Stimulated activated CD4-positive, alpha-beta T cell treated with anti-CD3 and anti-CD28 coated beads, TNF-alpha, amount 100 ng/mL, for 1 hour (primary cell): ENCODE measurements at regions not wholly inside any gene's neighbourhood (a gene's known extent, or its start where the extent isn't known, plus 50 kb on each side); places are given as distances from the start of the nearest gene placed in this dataset.

Source experiments
- DNase-seq, 3 donors: peaks; one replicate each; pipeline ENCODE4 v3.0.0-alpha.2; 2020; ENCODE audit warnings: low read depth in 3 of 3, low spot score in 1 of 3

DNA sequence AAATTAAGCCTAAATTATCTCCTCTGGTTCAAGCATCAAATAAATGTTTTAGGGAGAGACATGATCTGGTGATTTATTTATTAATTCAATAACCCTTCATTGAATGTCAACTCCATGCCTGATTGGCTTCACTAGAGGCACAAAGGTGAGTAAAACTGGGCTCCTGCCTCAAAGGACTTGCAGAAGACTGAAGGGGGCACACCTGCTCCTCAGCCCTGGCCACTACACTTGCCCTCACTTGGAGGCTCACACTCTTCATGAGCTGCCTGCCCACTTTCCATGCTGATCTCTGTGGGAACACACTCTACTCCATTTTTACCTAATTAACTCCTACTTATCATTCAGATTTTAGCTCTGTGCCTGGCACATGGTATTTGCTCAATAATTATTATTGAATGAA lies 84.4 kb upstream of the KCNMB2 start:
- no peak for DNase-seq

DNA sequence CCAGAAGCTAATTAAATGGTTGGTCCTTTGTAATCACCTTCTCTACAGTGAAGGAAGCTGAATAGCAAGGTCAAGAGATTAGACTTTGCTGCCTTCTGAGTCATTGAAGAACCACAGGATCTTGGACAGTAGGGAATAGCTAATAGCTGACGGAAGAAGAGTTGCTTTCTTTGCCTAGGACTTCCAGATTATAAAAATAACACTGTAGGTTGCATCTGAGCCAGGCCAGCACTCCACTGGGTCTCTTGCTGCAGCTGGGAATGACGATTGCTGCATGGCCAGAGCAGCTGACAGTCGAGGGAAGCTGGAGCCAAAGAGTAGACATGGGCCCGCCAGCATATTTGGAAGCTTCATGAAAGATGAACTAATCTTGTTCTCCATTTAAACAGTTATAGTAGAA lies 81.5 kb upstream of the KCNMB2 start:
- DNase-seq = no peak

DNA sequence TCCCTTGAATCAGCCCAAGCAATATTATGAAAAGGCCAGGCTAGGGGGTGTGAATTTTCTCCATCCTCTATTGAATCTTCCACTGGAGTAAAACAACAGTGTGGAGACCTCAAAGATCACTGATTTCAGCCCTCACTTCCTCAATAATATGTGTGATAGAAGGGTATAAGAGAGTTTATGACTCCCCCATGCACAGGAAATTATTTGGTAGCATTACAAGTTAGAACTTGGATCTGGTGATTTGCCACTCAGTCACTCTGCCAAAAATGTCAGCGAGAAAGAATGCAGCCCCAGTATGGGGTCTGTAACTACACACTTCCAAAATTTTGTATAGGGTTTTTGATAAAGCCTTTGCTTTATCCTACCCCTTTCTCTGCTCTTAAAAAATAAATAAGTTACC lies 81.0 kb upstream of the KCNMB2 start:
- no peak for DNase-seq

DNA sequence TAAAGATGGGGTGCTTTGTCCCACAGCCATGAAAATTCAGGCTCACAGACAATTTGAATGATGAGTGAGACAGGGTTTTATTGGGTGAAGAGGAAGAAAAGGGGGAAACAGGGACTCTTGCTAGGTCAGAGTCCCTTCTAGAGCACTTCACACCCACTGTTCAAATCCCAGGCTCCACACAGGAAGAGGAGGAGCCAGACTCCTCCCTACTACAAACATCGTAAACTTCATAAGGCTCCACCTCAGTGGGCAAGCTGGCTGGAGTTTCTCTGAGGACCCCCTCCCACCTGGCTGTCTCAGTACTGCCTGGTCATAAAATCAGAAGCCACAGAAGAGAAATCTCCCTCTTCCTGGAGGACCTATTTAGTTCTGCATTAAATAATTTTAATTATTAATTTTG lies 80.3 kb upstream of the KCNMB2 start:
- no peak for DNase-seq

DNA sequence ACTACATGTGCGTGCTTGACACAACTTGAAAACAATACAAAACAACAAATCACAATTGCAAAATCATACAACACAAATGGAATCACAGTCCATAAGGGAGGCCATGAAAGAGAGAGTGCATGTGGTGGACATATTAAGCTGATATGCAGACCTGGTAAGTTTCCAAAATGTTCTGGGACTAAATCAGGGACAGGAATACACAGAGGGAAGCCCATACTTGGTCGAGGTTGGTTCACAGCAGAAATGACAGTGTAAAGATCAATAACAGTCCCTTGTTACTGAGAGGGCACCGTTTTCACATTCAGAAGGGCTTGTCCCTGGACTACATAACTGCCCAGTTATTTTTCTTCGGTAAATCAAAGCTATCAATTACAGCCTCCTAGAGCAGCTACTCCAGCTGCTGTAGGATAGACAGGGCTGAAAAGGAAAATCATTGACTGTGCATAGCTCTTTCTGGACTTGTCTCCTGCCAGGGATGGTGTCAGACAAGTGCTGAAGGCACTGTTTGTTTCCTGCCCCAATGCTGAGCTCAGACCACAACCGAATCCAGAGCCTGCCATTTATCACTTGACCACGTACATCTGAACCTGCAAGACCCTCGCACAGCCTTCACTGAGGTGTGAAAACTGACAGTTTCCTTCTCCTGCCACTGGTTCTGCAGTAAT lies 79.5 kb upstream of the KCNMB2 start:
- DNase-seq = no peak

DNA sequence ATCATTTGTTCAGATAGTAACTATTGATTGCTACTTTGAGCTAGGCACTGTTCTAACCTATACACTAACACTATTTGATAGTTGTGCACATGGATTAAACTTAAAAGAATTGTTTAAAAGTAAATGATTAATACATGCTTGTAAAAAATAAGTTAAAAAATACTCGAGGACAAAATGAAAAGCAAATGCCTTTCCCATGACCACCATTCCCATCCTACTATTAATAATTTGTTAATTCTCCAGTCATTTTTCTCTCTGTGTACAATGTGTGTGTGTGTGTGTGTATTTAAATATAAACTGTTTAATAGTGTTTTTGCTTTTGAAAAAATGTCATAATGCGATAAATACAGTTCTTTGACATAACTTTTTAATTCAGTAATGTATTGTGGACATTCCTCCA lies 78.7 kb upstream of the KCNMB2 start:
- DNase-seq = no peak

DNA sequence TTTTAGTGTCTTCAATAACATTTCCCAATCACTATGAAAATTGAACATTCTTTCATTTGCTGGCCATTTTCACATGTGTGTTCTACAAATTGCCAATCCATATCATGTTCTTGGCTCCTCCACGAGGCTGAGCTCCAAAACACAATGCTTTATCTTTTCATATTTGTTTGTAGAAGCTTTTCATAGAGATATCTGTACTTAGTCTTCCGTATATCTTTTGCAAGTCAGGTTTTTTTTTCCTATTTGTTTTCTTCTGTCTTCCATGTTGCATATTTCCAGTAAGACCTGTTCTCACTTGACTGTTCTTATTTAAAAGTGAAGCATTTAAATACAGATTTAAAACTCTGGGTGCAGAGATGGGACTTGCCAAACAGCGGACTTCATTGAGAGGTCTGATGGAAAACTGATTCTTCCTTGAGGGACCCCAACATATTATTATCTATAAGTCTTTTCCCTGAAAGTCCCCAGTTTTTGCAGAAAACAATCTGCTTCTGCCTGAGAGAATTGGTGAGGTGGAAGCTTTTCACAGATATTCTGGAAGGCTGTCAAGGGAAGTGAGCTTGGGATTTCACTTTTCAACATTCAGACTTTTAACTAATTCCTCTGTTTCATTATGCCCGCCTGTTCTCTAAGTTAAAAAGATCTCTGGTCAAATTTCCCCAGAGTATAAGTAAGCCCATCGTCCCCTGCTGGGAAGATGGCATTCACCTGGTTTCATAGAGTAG lies 77.8 kb upstream of the KCNMB2 start:
- no peak for DNase-seq

DNA sequence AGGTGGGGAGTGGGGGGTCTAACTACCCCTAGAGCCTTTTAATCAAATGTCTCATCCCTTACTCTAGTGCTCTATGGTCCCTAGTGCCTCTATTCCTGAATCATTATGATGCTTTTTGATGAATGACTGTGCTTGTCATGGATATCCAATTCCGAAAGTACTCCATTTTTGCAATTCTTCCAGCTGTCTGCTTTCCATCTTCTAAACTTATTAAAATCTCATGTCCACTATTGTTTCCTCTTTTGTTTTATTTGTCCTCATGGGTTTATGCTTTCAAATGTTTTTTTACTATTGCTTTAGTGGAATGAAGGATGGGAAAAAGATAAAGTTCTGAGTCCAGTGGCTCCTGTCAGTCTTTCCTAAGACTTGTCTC lies 77.2 kb upstream of the KCNMB2 start:
- no peak for DNase-seq

DNA sequence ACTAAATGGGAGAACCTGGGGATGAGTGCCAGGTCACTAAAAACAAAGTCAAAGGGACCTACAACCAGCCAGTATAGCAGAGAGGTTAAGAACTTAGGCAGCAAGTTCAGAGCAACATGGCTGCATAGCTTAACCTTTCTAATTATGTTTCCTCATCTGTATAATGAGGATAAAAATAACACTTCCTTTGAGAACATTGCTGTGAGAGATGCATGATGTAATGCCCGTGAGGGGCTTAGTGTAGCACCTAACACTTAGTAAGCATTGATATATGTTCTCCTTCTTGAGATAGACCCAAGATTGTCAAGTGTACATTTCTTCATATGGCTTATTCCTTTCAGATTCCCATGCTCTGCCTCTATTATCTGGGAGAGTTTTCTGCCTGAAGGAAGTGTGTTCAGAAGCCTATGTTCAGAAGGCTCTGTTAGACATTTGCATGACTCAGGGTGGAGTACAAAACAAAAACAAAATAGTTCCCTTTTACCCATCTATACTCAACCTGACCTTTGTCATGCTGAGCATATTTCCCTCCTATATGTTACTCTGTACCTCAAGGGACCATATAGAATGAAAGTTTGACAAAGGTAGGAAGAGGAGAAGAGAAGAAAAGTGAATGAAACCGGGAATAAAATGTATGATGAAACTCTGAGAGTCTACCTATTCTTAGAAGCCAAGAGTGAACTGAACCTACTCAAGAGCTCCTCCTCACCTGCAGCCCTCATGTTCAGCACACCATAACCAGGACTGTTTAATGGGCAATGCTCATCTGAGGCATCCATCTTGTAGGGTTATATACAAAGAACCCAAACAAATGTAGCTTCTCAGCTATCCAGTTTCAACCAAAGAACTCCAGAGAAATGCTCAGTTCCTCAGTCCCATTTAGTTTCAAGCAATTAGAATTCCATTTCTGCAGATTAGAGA lies 70.7 kb upstream of the KCNMB2 start:
- no peak for DNase-seq

DNA sequence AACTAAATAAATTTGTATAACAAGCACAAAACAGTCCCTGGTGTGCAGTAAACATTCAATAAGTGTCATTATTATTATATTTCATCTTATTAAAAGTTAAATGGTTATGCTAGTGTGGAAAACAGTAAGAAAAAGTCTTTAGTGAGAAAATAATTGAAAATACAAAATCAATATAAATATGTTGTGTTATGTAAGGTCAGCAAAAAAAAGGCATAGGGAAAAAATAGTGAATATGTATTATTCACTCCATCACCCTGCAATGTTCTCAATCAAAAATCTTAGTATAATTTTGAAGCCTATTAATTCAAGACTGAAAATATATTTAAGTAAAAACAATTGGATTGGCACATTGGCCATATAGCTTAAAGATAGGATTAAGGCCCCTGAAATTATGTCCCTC lies 63.3 kb upstream of the KCNMB2 start:
- no peak for DNase-seq

DNA sequence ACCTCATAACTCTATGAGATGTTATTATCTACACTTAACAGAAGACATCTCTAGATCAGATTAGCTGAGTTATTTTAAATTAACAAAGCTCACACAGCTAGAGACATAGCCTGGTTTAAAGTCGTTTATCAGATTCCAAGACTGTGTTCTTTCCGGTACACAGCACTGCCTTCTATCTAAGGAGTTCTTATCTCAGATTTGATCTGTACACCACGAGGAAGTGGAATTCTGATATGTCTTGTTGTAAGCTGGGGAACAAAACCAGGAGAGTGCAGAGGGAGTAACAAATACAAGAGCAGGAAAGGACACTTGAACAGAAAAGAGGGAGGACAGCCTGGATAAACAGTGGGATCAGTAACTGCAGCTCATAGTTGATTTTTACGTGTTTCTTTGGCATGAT lies 61.7 kb upstream of the KCNMB2 start:
- DNase-seq = no peak

DNA sequence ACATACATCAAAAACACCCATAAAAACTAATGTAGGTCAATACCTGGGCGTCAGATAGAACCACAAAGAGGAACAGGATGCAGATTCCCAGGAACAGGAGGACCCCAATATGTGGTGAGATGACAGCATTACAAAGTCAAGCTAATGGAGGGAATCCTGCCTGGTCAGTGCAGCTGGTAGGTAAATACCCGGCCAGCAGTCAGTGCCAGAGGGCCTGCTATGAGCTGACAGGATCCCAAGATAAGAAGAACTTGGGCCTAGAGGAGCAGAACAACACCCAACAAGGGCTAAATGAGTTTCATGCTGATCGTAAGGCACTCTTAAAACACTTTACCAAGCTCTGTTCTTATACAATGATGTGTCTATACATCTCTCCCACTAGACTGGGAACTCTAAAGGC lies 61.2 kb upstream of the KCNMB2 start:
- DNase-seq = no peak

DNA sequence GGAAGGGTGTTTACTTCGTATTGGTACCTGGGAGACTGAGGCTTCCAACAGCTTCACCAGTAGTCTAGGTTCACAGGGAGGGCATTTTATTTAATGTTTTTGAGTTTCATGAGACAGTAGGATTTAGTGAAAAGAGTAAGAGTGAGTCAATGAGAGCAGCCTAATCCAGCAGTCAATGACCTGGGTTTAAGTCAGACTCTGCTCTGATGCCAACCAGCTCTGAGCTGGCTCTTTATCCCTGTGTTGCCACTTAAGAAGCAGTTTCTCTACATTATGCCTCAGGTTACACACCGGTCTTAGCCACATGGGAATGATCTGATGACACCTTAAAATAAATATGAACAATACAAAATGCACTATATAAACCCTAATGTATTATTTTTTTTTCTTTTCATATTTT lies 59.4 kb upstream of the KCNMB2 start:
- DNase-seq = no peak

DNA sequence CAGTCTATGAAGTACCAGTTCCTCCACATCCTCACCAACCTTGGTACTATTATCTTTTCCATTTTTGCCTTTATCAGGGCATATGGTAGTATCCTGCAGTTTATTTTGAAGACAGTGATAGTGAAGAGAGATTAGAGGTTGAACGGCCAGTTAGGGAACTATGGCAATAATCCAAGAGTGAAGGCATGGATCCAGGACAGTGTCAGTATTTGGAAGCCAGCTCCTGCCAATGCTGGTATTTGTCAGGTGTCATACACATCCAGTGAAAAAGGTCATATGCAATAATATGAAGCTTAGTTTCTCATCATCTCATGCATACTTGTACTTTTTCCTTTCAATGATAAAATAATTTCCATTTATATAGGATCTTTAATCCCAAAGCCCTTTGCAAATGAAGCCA lies 56.8 kb upstream of the KCNMB2 start:
- no peak for DNase-seq

DNA sequence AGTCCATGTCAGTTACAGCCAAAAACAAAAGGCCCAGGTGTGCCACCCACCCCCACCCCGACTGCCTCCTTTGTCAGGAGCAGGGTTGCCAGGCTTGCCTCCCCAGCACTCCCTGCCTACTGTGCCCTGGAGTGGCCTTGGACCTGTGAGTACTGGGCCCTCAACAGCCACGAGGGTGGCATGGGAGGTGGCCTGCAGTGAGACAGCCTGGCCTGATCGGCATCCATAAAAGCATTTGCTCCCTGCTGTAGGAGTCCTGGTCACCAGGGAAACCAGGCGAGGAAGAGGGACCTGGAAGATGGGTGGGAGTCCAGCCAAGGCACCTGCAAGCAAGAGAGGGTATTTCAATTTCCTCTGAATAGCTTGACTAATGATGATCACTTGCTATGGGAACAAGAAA lies 56.4 kb upstream of the KCNMB2 start:
- no peak for DNase-seq

DNA sequence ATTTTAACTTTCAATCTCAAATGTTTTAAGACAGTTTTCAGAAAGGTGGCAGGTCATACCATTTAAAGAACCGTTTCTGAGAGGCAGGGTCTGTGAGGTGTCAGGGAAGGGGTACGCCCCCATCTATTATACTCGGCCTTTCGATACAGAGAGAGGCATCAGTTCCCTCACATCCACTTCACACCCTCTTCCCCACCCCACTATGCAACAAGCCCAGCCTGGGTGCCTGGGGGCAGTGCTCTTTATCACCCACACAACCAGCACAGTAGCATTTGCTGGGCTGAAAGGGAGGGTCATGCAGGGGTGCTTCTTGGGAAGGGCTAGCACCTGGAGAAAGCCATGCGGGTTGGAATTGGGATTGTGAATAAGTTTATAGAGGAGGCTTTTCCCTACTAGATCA lies 56.0 kb upstream of the KCNMB2 start:
- DNase-seq = no peak

DNA sequence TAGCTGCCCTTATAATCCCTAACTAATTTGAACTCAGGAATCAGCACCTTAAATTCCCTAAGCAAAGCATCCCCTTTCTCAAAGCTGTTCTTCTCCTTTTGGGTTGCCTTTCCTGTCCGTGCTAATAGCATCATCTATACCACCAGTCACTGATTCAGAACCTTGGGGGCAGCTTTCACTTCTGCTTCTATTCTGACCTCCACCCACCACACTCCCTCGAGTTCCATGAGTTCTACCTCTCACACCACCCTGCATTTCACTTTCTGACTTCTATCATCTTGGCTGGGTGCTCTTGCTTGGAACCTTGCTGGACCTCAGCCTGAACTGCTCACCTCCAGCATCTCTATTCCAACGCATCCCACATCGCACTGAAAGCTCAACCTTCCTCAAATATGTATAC lies 55.4 kb upstream of the KCNMB2 start:
- DNase-seq = no peak

DNA sequence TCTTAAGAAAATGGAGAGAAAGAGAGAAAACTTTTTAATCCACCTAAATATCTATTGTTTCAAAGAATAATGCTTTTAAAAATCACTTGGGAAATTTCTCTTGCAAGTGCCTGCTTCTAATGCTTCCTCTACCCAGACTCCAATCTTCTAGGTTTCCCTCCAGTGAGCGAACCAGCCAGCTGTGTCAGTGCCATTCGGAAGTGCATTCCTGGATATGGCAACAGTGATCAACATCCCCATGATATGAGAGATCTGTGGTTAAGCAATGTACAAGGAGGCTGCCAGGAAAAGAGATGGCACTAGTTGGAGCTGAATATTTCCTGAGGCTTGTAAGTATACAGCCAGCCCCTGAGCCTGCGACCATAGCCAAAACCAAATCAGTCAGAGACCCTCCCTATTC lies 53.3 kb upstream of the KCNMB2 start:
- DNase-seq = no peak

DNA sequence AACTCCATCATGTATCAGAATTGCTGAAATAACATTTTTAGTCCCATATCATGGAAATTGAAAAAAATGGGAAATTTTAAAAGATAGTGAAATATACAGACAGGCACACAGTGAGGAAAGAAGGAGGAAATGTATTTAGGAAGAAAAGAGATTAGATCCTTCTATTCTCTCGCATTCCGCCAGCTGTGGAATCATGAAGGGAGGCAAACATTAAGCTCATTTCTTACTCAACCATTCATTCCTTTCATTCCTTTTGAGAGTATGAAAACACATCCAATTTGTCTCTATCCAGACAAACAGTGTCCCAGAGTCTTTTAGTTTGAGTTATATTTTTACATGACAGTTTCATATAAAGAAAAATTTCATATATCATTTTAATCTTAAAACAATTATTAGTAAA lies 52.5 kb upstream of the KCNMB2 start:
- no peak for DNase-seq

DNA sequence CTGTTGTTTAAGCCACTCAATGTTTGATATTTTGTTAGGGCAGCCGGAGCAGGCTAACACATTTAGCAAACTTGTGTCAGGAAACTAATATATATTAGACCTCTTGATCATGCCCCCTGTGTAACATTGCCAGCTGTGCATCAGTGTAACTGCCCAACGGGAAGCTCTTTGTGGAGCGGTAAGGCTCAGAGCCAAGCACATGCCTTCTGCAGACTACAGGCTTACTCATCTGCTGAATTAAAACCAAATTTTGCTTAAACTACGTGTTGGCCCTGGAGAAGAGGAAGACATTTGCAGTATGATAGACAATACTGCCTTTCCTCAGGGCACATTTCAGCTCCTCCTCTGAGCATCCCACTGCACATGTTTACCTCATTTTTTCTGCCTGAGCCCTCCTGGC lies 50.5 kb upstream of the KCNMB2 start:
- no peak for DNase-seq
